IPS DF 6.9 (cell line): ENCODE measurements at regions not wholly inside any gene's neighbourhood (a gene's known extent, or its start where the extent isn't known, plus 50 kb on each side); places are given as distances from the start of the nearest gene placed in this dataset.

Experiments
- DNase-seq: peaks from one replicate; pipeline ENCODE4 v3.0.0-alpha.2; 2013; ENCODE audit warnings: low read depth, low spot score
- H3K27ac ChIP-seq: one replicate; pipeline ENCODE4 v1.5.1; 2013; ENCODE audit warnings: low read length, control low read depth
- H3K27me3 ChIP-seq: 2 replicates; pipeline ENCODE4 v1.6.1; 2013; ENCODE audit warnings: mild to moderate bottlenecking, low read length; ENCODE audit not compliant: control insufficient read depth, insufficient read depth
- H3K36me3 ChIP-seq: 2 replicates; pipeline ENCODE4 v1.6.1; 2013; ENCODE audit warnings: low read length; ENCODE audit not compliant: control insufficient read depth, insufficient read depth
- H3K4me1 ChIP-seq: 2 replicates; pipeline ENCODE4 v1.6.1; 2013; ENCODE audit warnings: low read length; ENCODE audit not compliant: control insufficient read depth, insufficient read depth
- H3K4me3 ChIP-seq: 2 replicates; pipeline ENCODE4 v1.5.1; 2013; ENCODE audit warnings: mild to moderate bottlenecking, low read length
- H3K9me3 ChIP-seq: 2 replicates; pipeline ENCODE4 v1.6.1; 2013; ENCODE audit warnings: low read length, inconsistent platforms; ENCODE audit not compliant: control insufficient read depth, insufficient read depth
- WGBS: extraction: QIAGEN DNeasy Blood & Tissue Kit; methylation state at CpG from one replicate; pipeline ENCODE4 v1.1.7; 2013; ENCODE audit warnings: mixed read lengths, missing lambda C conversion rate; ENCODE audit not compliant: insufficient read length, insufficient coverage; 5-methylcytosine and 5-hydroxymethylcytosine counted together

- Histone ChIP-seq H3K27ac (no peak overlapping the region), H3K4me1 (no peaks in the 10 kb centered on the region), H3K36me3 (no peaks in the 10 kb centered on the region), H3K27me3 (no peaks in the 10 kb centered on the region), H3K9me3 (no peaks in the 10 kb centered on the region), H3K4me3 (no peak overlapping the region)
- no CpG with 5 or more reads among the region's 1 CpG for WGBS
- no peak for DNase-seq
Observed at GRCh38 chr7:113657603-113658002, 261.2 kb downstream of the PPP1R3A start.

- H3K27me3 ChIP-seq: no peaks in the 10 kb centered on the region
- H3K4me3 ChIP-seq: no peak overlapping the region
- DNase-seq: no peak
- H3K9me3 ChIP-seq: no peaks in the 10 kb centered on the region
- no peaks in the 10 kb centered on the region for H3K36me3 ChIP-seq
- H3K4me1 ChIP-seq: no peaks in the 10 kb centered on the region
- WGBS: no CpG with 5 or more reads among the region's 1 CpG
- no peak overlapping the region for H3K27ac ChIP-seq
Observed at GRCh38 chr7:113652501-113652900, 266.3 kb downstream of the PPP1R3A start.

GRCh38 chr7:113649556-113649955, 269.3 kb downstream of the PPP1R3A start:
- no peaks in the 10 kb centered on the region for H3K27me3 ChIP-seq
- no peaks in the 10 kb centered on the region for H3K4me1 ChIP-seq
- no peaks in the 10 kb centered on the region for H3K9me3 ChIP-seq
- no peak overlapping the region for H3K27ac ChIP-seq
- no peak overlapping the region for H3K4me3 ChIP-seq
- WGBS: no CpG with 5 or more reads among the region's 1 CpG
- no peak for DNase-seq
- H3K36me3 ChIP-seq: no peaks in the 10 kb centered on the region

DNA sequence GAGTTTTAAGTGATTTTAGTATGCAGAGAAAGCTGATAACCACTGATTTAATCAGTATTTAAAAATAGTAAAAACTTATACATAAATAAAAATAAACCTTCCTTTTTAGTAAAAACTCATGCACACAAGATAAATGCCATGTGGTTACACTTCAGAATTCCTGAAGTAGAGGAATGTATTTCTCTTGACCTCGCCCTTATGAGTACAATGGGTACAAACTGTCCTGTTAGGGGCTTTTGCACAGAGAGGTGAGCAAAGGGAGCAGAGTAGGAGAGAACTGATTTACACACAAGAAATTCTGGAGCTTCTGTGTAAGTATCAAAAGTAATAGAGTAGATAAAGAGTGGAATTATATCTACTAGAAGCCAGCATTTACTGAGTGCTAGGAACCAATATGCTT, 279.6 kb downstream of the PPP1R3A start:
- H3K27me3 ChIP-seq: no peaks in the 10 kb centered on the region
- H3K27ac ChIP-seq: no peak overlapping the region
- no peaks in the 10 kb centered on the region for H3K9me3 ChIP-seq
- no peaks in the 10 kb centered on the region for H3K4me1 ChIP-seq
- H3K4me3 ChIP-seq: no peak overlapping the region
- no peaks in the 10 kb centered on the region for H3K36me3 ChIP-seq
- WGBS: no CpG with 5 or more reads among the region's 1 CpG
- DNase-seq: no peak

DNA sequence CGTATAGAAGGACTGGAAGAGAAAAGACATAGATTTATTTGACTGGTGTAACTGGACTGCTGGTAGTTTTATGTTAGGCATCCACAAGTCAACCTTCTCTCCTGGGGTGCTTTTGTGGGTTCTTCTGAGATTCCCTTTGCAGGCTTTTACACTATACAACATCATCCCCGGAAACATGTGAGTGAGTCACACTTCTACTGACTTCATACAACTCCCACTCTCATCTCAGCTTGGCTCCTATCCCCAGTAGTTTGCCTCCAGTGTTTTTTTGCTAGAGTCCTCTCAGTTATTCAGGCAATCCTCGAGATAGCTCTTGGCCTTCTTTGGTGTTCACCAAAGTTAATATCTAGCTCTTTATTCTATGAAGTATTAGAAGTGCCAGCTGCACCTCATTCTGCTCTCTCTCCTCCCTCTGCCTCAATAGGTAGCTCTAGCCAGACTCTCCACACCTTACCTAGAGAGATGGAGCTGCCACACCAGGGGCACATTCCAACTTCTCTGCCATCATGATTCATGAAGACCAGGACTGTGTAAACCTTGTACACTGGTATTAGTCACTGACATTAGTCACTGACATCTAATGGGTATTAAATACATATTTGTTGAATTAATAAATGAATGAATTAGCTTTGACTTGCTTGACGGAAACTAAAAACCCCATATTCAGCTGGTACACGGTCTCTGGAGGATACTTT, 281.9 kb downstream of the PPP1R3A start:
- H3K4me3 ChIP-seq: no peak overlapping the region
- H3K4me1 ChIP-seq: no peaks in the 10 kb centered on the region
- no peaks in the 10 kb centered on the region for H3K27me3 ChIP-seq
- DNase-seq: no peak
- WGBS: no CpG with 5 or more reads among the region's 5 CpGs
- H3K27ac ChIP-seq: no peak overlapping the region
- H3K9me3 ChIP-seq: no peaks in the 10 kb centered on the region
- no peaks in the 10 kb centered on the region for H3K36me3 ChIP-seq

DNA sequence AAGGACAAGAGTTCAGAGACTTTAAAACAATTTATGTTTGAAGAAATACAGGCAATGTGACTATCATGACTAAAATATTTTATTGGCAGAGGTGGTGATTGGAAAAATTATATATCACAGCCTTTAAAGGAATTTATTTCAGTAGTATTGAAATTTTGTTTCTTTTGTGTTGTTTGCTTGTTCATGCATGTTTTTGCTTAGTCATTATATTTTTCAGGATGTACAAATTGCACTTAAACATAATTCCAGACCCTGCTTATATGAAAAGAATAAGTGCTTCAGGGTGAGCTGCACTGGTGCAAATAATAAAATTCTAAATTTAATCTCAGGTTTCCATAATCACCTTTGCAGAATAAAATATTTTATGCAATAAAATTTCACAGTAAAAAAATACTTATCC, 283.3 kb downstream of the PPP1R3A start:
- no peaks in the 10 kb centered on the region for H3K9me3 ChIP-seq
- H3K4me1 ChIP-seq: no peaks in the 10 kb centered on the region

DNA sequence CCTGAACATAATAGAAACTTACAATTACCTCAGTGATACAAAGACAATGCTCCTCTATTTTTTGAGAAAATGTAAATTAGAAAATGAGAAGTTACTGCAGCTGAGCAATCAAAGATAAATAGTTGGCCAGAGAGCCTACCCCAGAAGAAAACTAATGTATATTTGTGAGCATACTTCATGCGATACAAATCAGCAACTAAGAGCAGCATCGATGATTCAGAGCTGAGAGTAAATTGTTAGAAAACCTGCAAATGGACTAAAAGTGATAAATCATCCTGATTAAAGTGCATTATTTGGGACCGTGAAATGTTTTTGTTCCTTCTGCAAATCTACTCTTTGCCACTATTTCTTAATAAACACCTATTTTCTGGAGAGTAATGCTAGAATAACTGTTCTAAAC, 285.7 kb downstream of the PPP1R3A start:
- H3K27me3 ChIP-seq: no peaks in the 10 kb centered on the region
- no peak overlapping the region for H3K4me3 ChIP-seq
- no peaks in the 10 kb centered on the region for H3K9me3 ChIP-seq
- no CpG with 5 or more reads among the region's 3 CpGs for WGBS
- H3K27ac ChIP-seq: no peak overlapping the region
- no peak for DNase-seq
- H3K36me3 ChIP-seq: no peaks in the 10 kb centered on the region
- no peaks in the 10 kb centered on the region for H3K4me1 ChIP-seq

More for the DNA sequence above, 283.3 kb downstream of the PPP1R3A start:
- Histone ChIP-seq H3K27ac (no peak overlapping the region), H3K4me3 (no peak overlapping the region), H3K27me3 (no peaks in the 10 kb centered on the region), H3K36me3 (no peaks in the 10 kb centered on the region)
- DNase-seq: no peak

DNA sequence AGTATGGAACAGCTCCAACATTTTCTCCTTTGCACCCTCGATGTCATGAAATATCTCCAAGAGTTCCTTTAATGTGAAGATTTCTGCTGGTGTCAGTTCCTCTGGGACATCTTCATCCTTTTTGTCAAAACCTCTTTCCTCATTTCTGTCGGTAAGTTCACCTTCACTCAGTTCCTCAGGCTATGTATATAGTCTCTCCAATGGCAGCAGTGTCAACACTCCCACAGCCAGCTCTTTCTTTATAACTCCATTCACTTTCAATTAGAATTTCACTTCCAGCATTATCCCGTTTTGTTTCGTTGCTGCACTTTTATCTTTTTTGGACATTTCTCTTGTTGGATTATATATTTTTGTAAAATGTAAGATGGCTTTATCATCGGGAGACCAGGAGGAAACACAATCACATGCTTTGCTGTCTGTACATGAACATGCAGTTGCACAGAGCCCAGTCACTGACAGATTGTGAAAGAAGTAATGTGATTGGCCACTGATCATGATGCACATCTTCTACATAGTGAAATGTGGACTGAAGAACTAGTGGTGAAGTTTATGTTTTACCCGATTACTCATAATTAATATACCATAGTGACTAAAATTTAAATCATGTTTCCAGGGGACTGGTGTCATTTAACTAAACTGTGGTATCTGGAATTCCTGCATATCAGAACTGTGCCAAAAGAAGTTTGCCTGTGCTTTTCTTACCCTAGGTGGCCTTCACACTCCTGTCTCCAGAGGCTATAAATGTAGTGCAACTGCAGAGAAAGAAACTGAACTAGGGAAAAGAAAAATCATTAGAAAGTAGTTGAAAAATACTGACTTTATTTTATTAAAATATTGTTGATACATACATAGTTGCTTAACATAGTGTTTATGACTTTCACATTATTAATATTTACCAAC, 289.6 kb downstream of the PPP1R3A start:
- no peak overlapping the region for H3K4me3 ChIP-seq
- DNase-seq: no peak

DNA sequence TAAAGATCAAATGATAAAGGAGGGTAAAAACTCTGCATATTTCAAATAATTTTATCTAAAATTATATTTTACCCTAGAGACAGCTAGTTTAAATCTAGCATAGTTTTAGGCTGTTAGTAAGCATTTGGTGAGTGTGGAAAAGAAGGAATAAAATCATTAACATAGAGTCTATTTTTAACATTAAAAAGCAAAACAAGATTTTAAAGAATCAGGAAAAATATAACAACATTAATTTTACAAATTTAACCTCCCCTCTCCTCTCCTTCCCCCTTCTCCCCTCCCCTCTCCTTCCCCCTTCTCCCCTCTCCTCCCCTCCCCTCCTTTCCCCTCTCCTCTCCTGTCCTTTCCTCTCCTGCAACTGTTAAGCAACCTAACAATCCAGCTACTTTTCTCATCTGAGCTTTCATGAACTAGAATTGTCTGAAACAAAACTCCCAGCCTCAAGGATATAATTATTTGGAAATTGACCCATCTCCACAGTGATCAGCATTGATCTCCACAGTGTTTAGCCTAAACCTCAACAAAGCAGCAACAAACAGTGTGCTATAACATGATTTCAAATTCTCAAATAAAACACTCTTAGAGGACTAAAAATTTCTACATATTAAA, 293.2 kb downstream of the PPP1R3A start:
- no peaks in the 10 kb centered on the region for H3K9me3 ChIP-seq
- no peaks in the 10 kb centered on the region for H3K4me1 ChIP-seq
- no peak overlapping the region for H3K27ac ChIP-seq
- H3K4me3 ChIP-seq: no peak overlapping the region
- no peak for DNase-seq
- H3K36me3 ChIP-seq: no peaks in the 10 kb centered on the region
- no peaks in the 10 kb centered on the region for H3K27me3 ChIP-seq

More for the DNA sequence above, 289.6 kb downstream of the PPP1R3A start:
- no CpG with 5 or more reads among the region's 6 CpGs for WGBS
- Histone ChIP-seq H3K9me3 (no peaks in the 10 kb centered on the region), H3K27me3 (no peaks in the 10 kb centered on the region), H3K4me1 (no peaks in the 10 kb centered on the region), H3K27ac (no peak overlapping the region), H3K36me3 (no peaks in the 10 kb centered on the region)

DNA sequence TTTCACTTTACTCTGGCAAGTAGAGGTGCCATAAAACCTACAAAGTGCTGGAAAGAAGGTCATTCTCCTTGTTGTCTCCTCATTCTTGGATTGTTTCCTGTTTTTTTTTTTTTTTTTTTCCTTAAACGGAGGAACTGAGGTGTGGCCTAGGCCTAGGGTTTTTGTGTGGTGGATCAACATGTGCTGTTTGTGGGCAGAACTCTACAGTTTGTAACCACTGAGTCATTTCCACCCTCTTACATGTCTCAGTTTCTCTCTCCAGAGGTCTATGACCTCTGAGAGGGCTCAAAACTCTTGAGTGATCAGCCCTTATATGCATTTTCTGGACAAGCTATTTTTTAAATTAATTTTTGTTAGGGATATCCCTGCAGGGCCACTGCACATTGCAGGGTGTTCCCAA, 296.0 kb downstream of the PPP1R3A start:
- no peaks in the 10 kb centered on the region for H3K4me1 ChIP-seq
- H3K36me3 ChIP-seq: no peaks in the 10 kb centered on the region
- H3K4me3 ChIP-seq: no peak overlapping the region
- H3K27me3 ChIP-seq: no peaks in the 10 kb centered on the region
- H3K9me3 ChIP-seq: no peaks in the 10 kb centered on the region
- no CpG with 5 or more reads among the region's 1 CpG for WGBS
- no peak overlapping the region for H3K27ac ChIP-seq
- DNase-seq: no peak
